IMR-90 (cell line): ENCODE measurements at regions not wholly inside any gene's neighbourhood (a gene's known extent, or its start where the extent isn't known, plus 50 kb on each side); places are given as distances from the start of the nearest gene placed in this dataset.
"Not testable (repeated sequence)": the region's sequence is repeated elsewhere in the genome, so short reads cannot be mapped to it uniquely, and the experiment has no call there.

Experiments
- ATAC-seq: fragments of 200-7000 bp; cut with Tn5 transposase; 2 replicates; pipeline ENCODE4 v1.9.1; 2020; ENCODE audit warnings: low read depth, mild to moderate bottlenecking, moderate library complexity
- BruUV-seq: library from RNA; stranded (reverse); fragments of 400-500 nt; replicated peaks from 2 replicates; lab custom pipeline; 2021; lab: Mats Ljungman, UMichigan
- CTCF ChIA-PET: fragments of 300-600 bp; formaldehyde crosslinking; extraction: SDS; loops from one replicate; lab custom pipeline; 2021; ENCODE audit warnings: antibody characterized with exemption; lab: Yijun Ruan, JAX
- POLR2A ChIA-PET: fragments of 300-600 bp; sonication (Branson Sonifier 250); formaldehyde crosslinking; loops from one replicate; lab custom pipeline; 2022; ENCODE audit warnings: antibody characterized with exemption; ENCODE audit not compliant: unreplicated experiment; lab: Charles Lee
- DNase-seq: peaks from one replicate; pipeline ENCODE4 v3.0.0; 2013
- H2AFZ ChIP-seq: replicated peaks from 2 replicates; pipeline ENCODE3; 2013; ENCODE audit warnings: low read length, mild to moderate bottlenecking; ENCODE audit not compliant: poor library complexity
- H2AK5ac ChIP-seq: 2 replicates; pipeline ENCODE4 v1.6.1; 2013; ENCODE audit warnings: low read depth, low read length, inconsistent platforms
- H2AK9ac ChIP-seq: replicated peaks from 2 replicates; pipeline ENCODE3; 2013; ENCODE audit warnings: mild to moderate bottlenecking, low read depth, low read length, moderate library complexity; ENCODE audit not compliant: poor library complexity
- H2BK120ac ChIP-seq: 2 replicates; pipeline ENCODE4 v1.6.1; 2013; ENCODE audit warnings: low read depth, low read length, inconsistent platforms
- H2BK15ac ChIP-seq: 3 replicates; pipeline ENCODE4 v1.6.1; 2013; ENCODE audit warnings: low read depth, low read length, inconsistent platforms
- H2BK20ac ChIP-seq: 2 replicates; pipeline ENCODE4 v1.6.1; 2013; ENCODE audit warnings: low read depth, mild to moderate bottlenecking, inconsistent platforms, low read length, moderate library complexity
- H2BK5ac ChIP-seq: 2 replicates; pipeline ENCODE4 v1.6.1; 2013; ENCODE audit warnings: mild to moderate bottlenecking, low read depth, low read length, inconsistent platforms; ENCODE audit not compliant: poor library complexity, severe bottlenecking
- H3K14ac ChIP-seq: replicated peaks from 2 replicates; pipeline ENCODE4 v1.6.1; 2013; ENCODE audit warnings: low read depth, low read length, inconsistent platforms
- H3K18ac ChIP-seq: 2 replicates; pipeline ENCODE4 v1.6.1; 2013; ENCODE audit warnings: low read depth, low read length, control low read depth
- H3K23ac ChIP-seq: 2 replicates; pipeline ENCODE4 v1.6.1; 2013; ENCODE audit warnings: low read depth, low read length, inconsistent platforms
- H3K27ac ChIP-seq: 2 replicates; pipeline ENCODE4 v1.5.1; 2013; ENCODE audit warnings: mild to moderate bottlenecking, control low read depth, low read length; ENCODE audit not compliant: insufficient read depth
- H3K27me3 ChIP-seq: 2 replicates; pipeline ENCODE4 v1.6.1; 2013; ENCODE audit warnings: low read length; ENCODE audit not compliant: control insufficient read depth, insufficient read depth
- H3K36me3 ChIP-seq: 2 replicates; pipeline ENCODE4 v1.6.1; 2013; ENCODE audit warnings: low read length, mixed read lengths; ENCODE audit not compliant: control insufficient read depth, insufficient read depth
- H3K4ac ChIP-seq: 2 replicates; pipeline ENCODE4 v1.6.1; 2013; ENCODE audit warnings: low read depth, low read length, inconsistent platforms
- H3K4me1 ChIP-seq: 2 replicates; pipeline ENCODE4 v1.6.1; 2013; ENCODE audit warnings: low read length, mixed read lengths; ENCODE audit not compliant: control insufficient read depth, insufficient read depth
- H3K4me2 ChIP-seq: 2 replicates; pipeline ENCODE4 v1.6.1; 2013; ENCODE audit warnings: low read depth, mild to moderate bottlenecking, control low read depth, low read length, moderate library complexity
- H3K4me3 ChIP-seq: 2 replicates; pipeline ENCODE4 v1.5.1; 2013; ENCODE audit warnings: low read depth, mild to moderate bottlenecking, control low read depth, low read length, moderate library complexity; ENCODE audit not compliant: insufficient read depth
- H3K56ac ChIP-seq: 2 replicates; pipeline ENCODE4 v1.6.1; 2013; ENCODE audit warnings: low read length, inconsistent platforms; ENCODE audit not compliant: insufficient read depth; ENCODE audit errors: extremely low read depth
- H3K79me1 ChIP-seq, 2 experiments: 2 replicates each; pipeline ENCODE4 v1.6.1; 2013; ENCODE audit warnings: low read length in 2 of 2, inconsistent platforms in 1 of 2, low read depth in 1 of 2
- H3K9ac ChIP-seq: 2 replicates; pipeline ENCODE4 v1.6.1; 2013; ENCODE audit warnings: low read depth, low read length, control low read depth
- H3K9me1 ChIP-seq: 2 replicates; pipeline ENCODE4 v1.6.1; 2013; ENCODE audit warnings: low read length, inconsistent platforms; ENCODE audit not compliant: insufficient read depth
- H3K9me3 ChIP-seq: 2 replicates; pipeline ENCODE4 v1.6.1; 2013; ENCODE audit warnings: low read length; ENCODE audit not compliant: control insufficient read depth, insufficient read depth
- H4K20me1 ChIP-seq: 2 replicates; pipeline ENCODE4 v1.6.1; 2013; ENCODE audit warnings: low read length, inconsistent platforms; ENCODE audit not compliant: insufficient read depth
- H4K5ac ChIP-seq: 2 replicates; pipeline ENCODE4 v1.6.1; 2013; ENCODE audit warnings: mild to moderate bottlenecking, low read depth, low read length, control low read depth
- H4K8ac ChIP-seq, 2 experiments: 2 replicates each; pipeline ENCODE4 v1.6.1; 2013; ENCODE audit warnings: low read depth in 2 of 2, low read length in 2 of 2, control low read depth in 1 of 2, inconsistent platforms in 1 of 2
- H4K91ac ChIP-seq: 2 replicates; pipeline ENCODE4 v1.6.1; 2013; ENCODE audit warnings: low read depth, low read length, inconsistent platforms; ENCODE audit not compliant: insufficient read depth
- WGBS, 2 experiments: methylation state at CpG; one replicate each; pipeline versions ENCODE4 v1.1.5 to v1.1.7; 2013; ENCODE audit warnings: missing lambda C conversion rate in 2 of 2; ENCODE audit not compliant: insufficient read length in 1 of 2; ENCODE audit errors: extremely low coverage in 2 of 2; 5-methylcytosine and 5-hydroxymethylcytosine counted together
- dilution Hi-C: fragments of 300-500 bp; cut with HindIII; formaldehyde crosslinking; loops from one replicate; pipeline ENCODE4 v1.14.3; 2018; ENCODE audit warnings: low sequenced_read_pairs; ENCODE audit not compliant: unreplicated experiment
- in situ Hi-C: fragments of 300-500 bp; cut with MboI; formaldehyde crosslinking; loops from 3 replicates; pipeline ENCODE4 v1.14.3; 2019; ENCODE audit warnings: low sequenced_read_pairs, inconsistent platforms, mixed read lengths
- intact Hi-C: fragments of 100-400 bp; cut with micrococcal nuclease; formaldehyde crosslinking; loops from 2 replicates; pipeline ENCODE4 v1.10.0; 2022

- in situ Hi-C loops, H3K56ac ChIP-seq, H4K8ac ChIP-seq, H2AFZ ChIP-seq, H3K4me1 ChIP-seq, BruUV-seq, H2BK120ac ChIP-seq, H3K14ac ChIP-seq, H3K27ac ChIP-seq, ATAC-seq, H2AK5ac ChIP-seq, H3K9me3 ChIP-seq, CTCF ChIA-PET, H2BK20ac ChIP-seq, H3K4me2 ChIP-seq, H3K4me3 ChIP-seq, H4K20me1 ChIP-seq, H4K5ac ChIP-seq, H3K18ac ChIP-seq, H4K91ac ChIP-seq, H2BK5ac ChIP-seq, H3K9ac ChIP-seq, H3K36me3 ChIP-seq, H3K79me1 ChIP-seq, dilution Hi-C loops, intact Hi-C loops, H3K23ac ChIP-seq, H2AK9ac ChIP-seq, POLR2A ChIA-PET, H3K27me3 ChIP-seq, H3K9me1 ChIP-seq, DNase-seq, H3K4ac ChIP-seq, H2BK15ac ChIP-seq: not testable (repeated sequence)
- WGBS, 2 experiments = 98% methylated on average over 7 of the region's 13 CpGs; no CpG with 5 or more reads in 1 of the 2 experiments
Measured at GRCh38 chr10:30131369-30131768, 72.0 kb upstream of the JCAD start.

GRCh38 chr10:30129326-30129725, 69.9 kb upstream of the JCAD start:
- H3K79me1 ChIP-seq, H3K56ac ChIP-seq, H2AK5ac ChIP-seq, intact Hi-C loops, CTCF ChIA-PET, H3K4me2 ChIP-seq, H3K4me1 ChIP-seq, H2BK20ac ChIP-seq, BruUV-seq, H3K4me3 ChIP-seq, H2BK15ac ChIP-seq, H3K14ac ChIP-seq, POLR2A ChIA-PET, H3K9ac ChIP-seq, H2AK9ac ChIP-seq, H3K27ac ChIP-seq, H2BK5ac ChIP-seq, H2AFZ ChIP-seq, in situ Hi-C loops, ATAC-seq, H3K9me3 ChIP-seq, H3K27me3 ChIP-seq, H4K5ac ChIP-seq, dilution Hi-C loops, H4K20me1 ChIP-seq, H2BK120ac ChIP-seq, H4K91ac ChIP-seq, DNase-seq, H3K9me1 ChIP-seq, H3K36me3 ChIP-seq, H3K18ac ChIP-seq, H3K4ac ChIP-seq, H3K23ac ChIP-seq, H4K8ac ChIP-seq: not testable (repeated sequence)
- WGBS, 2 experiments = no CpG with 5 or more reads among the region's 8 CpGs
